ENCODE measurements at regions not wholly inside any gene's neighbourhood (a gene's known extent, or its start where the extent isn't known, plus 50 kb on each side); places are given as distances from the start of the nearest gene placed in this dataset.

GRCh38 chr7:25862261-25863004 lies 289.6 kb upstream of the NFE2L3 start:
- no peak overlapping the region for H3K4me2 ChIP-seq (ENCODE audit: low read length)
- no peaks in the 10 kb centered on the region for H3K36me3 ChIP-seq (ENCODE audit: control insufficient read depth, insufficient read depth, low read length)
- H3K9me3 ChIP-seq (ENCODE audit: control insufficient read depth, low read length), result peaks cover 8% of the 10 kb centered on the region
- H3K27ac ChIP-seq, result no peak overlapping the region
- no peaks in the 10 kb centered on the region for H3K4me1 ChIP-seq
- H2AFZ ChIP-seq, result no peak overlapping the region
- H3K79me2 ChIP-seq, result no peaks in the 10 kb centered on the region
- TF ChIP-seq CTCF (IDR thresholded peaks at IDR 0.05), result no peak
- peaks cover 29% of the 10 kb centered on the region for H3K27me3 ChIP-seq (ENCODE audit: control insufficient read depth, insufficient read depth, low read length)
- no peak overlapping the region for H3K9ac ChIP-seq
- no peak overlapping the region for H3K4me3 ChIP-seq (ENCODE audit: low read depth, low read length)

GRCh38 chr7:25863005-25863728 lies 288.8 kb upstream of the NFE2L3 start:
- Histone ChIP-seq H3K4me3 (ENCODE audit: low read depth, low read length) (no peak overlapping the region), H3K4me1 (no peaks in the 10 kb centered on the region), H3K36me3 (ENCODE audit: control insufficient read depth, insufficient read depth, low read length) (no peaks in the 10 kb centered on the region), H3K9me3 (ENCODE audit: control insufficient read depth, low read length) (peaks cover 8% of the 10 kb centered on the region), H3K27ac (no peak overlapping the region), H3K27me3 (ENCODE audit: control insufficient read depth, insufficient read depth, low read length) (peaks cover 27% of the 10 kb centered on the region), H3K4me2 (ENCODE audit: low read length) (no peak overlapping the region), H3K79me2 (no peaks in the 10 kb centered on the region), H2AFZ (no peak overlapping the region), H3K9ac (no peak overlapping the region)
- TF ChIP-seq CTCF (IDR thresholded peaks at IDR 0.05), result no peak

GRCh38 chr7:25863729-25864110 lies 288.3 kb upstream of the NFE2L3 start:
- Histone ChIP-seq H3K36me3 (ENCODE audit: control insufficient read depth, insufficient read depth, low read length) (no peaks in the 10 kb centered on the region), H3K4me1 (no peaks in the 10 kb centered on the region), H3K79me2 (no peaks in the 10 kb centered on the region), H3K9me3 (ENCODE audit: control insufficient read depth, low read length) (peaks cover 8% of the 10 kb centered on the region), H3K4me3 (ENCODE audit: low read depth, low read length) (no peak overlapping the region), H3K4me2 (ENCODE audit: low read length) (no peak overlapping the region), H2AFZ (no peak overlapping the region), H3K9ac (no peak overlapping the region), H3K27me3 (ENCODE audit: control insufficient read depth, insufficient read depth, low read length) (peaks cover 27% of the 10 kb centered on the region), H3K27ac (no peak overlapping the region)
- no peak for TF ChIP-seq CTCF (IDR thresholded peaks at IDR 0.05)

GRCh38 chr7:25864511-25864910 lies 287.5 kb upstream of the NFE2L3 start:
- no peak overlapping the region for H2AFZ ChIP-seq
- no peaks in the 10 kb centered on the region for H3K36me3 ChIP-seq (ENCODE audit: control insufficient read depth, insufficient read depth, low read length)
- no peak overlapping the region for H3K4me2 ChIP-seq (ENCODE audit: low read length)
- no peaks in the 10 kb centered on the region for H3K79me2 ChIP-seq
- no peak overlapping the region for H3K27ac ChIP-seq
- H3K4me1 ChIP-seq, result no peaks in the 10 kb centered on the region
- no peak for TF ChIP-seq CTCF (IDR thresholded peaks at IDR 0.05)
- no peak overlapping the region for H3K9ac ChIP-seq
- peaks cover 6% of the 10 kb centered on the region for H3K9me3 ChIP-seq (ENCODE audit: control insufficient read depth, low read length)
- H3K27me3 ChIP-seq (ENCODE audit: control insufficient read depth, insufficient read depth, low read length), result peaks cover 21% of the 10 kb centered on the region
- no peak overlapping the region for H3K4me3 ChIP-seq (ENCODE audit: low read depth, low read length)
